Thyroid gland (tissue), 4 donors: ENCODE measurements at regions not wholly inside any gene's neighbourhood (a gene's known extent, or its start where the extent isn't known, plus 50 kb on each side); places are given as distances from the start of the nearest gene placed in this dataset.

Source experiments
- POLR2A ChIP-seq, 2 donors: fragments of 450-650 bp; IDR thresholded peaks; one replicate each; pipeline ENCODE4 v1.6.1; 2017; ENCODE audit warnings: antibody characterized with exemption in 2 of 2, mild to moderate bottlenecking in 2 of 2, moderate library complexity in 1 of 2
- TF ChIP-seq, protein P1 (sequence below), 6 experiments: fragments of 200-600 bp in 3 of 6; fragments of 450-650 bp in 3 of 6; sonication (generic) in 3 of 6; IDR thresholded peaks; one replicate each; pipeline ENCODE4 v1.5.1; 2016 to 2019; ENCODE audit warnings: antibody characterized with exemption in 6 of 6, mild to moderate bottlenecking in 2 of 6, inconsistent platforms in 1 of 6, moderate library complexity in 1 of 6

DNA sequence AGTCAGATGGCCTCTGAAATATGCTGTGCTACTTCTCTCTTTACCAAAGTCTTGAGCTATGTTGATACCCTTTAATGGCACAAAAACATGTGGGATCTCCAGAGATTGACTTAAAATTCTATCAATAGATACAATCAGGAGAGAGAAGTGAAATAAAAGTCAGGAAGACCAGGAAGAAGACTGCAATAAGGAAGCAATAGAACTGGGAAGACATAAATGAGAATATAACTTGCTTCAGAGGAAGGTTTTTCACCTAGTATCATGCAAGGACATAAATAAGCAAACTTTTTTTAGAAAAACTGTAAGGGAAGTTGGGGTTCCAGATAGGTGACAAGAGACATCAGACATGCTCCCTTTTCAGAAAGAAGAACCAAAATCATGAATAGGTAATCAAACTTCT, 227.3 kb downstream of the XPNPEP1 start:
- TF ChIP-seq, protein P1, sequence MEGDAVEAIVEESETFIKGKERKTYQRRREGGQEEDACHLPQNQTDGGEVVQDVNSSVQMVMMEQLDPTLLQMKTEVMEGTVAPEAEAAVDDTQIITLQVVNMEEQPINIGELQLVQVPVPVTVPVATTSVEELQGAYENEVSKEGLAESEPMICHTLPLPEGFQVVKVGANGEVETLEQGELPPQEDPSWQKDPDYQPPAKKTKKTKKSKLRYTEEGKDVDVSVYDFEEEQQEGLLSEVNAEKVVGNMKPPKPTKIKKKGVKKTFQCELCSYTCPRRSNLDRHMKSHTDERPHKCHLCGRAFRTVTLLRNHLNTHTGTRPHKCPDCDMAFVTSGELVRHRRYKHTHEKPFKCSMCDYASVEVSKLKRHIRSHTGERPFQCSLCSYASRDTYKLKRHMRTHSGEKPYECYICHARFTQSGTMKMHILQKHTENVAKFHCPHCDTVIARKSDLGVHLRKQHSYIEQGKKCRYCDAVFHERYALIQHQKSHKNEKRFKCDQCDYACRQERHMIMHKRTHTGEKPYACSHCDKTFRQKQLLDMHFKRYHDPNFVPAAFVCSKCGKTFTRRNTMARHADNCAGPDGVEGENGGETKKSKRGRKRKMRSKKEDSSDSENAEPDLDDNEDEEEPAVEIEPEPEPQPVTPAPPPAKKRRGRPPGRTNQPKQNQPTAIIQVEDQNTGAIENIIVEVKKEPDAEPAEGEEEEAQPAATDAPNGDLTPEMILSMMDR (IDR thresholded peaks at IDR 0.05), result no peak
- TF ChIP-seq POLR2A (IDR thresholded peaks at IDR 0.05), result no peak
